ENCODE measurements at regions not wholly inside any gene's neighbourhood (a gene's known extent, or its start where the extent isn't known, plus 50 kb on each side); places are given as distances from the start of the nearest gene placed in this dataset.
"Not testable (repeated sequence)": the region's sequence is repeated elsewhere in the genome, so short reads cannot be mapped to it uniquely, and the experiment has no call there.

DNA sequence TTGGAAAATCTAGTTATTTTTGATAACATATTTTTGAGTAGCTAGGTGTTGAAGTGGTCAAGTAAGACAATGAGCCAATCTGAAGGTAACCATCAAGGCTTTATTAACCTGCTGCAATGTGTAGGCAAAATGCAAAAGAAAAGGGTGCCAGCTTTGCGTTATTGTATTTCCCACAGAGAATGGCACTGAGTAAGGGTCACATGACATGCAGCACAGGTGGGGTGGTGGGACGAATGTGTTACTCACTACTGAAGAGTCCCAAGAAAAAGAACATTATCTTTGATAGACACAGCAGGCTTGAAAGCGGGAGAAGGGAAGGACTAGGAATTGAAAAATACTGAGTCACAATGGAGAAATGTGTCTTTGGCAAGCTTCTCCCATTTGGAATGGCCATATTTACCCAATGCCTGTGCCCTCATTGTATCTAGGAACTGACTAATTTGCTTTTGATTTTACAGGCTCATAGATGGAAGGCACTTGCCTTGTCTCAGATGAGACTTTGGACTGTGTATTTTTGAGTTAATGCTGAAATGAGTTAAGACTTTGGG is 898.6 kb upstream of the POT1 start:
- no peak for DNase-seq

DNA sequence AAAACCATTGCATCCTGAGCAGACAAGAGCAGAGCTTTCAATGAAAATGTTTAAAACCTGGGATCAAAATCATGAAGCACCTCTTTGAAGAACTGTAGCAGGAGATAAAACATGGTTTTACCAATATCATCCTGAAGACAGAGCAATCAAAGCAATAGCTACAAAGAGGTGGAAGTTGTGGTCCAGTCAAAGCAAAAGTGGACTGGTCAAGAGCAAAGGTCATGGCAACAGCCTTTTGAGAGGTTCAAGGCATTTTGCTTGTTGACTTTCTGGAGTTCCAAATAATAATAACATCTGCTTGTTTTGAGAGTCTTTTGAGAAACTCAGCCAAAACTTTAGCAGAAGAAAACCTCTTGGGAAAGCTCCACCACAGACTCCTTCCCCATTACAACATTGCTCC is 893.9 kb upstream of the POT1 start:
- DNase-seq: no peak

DNA sequence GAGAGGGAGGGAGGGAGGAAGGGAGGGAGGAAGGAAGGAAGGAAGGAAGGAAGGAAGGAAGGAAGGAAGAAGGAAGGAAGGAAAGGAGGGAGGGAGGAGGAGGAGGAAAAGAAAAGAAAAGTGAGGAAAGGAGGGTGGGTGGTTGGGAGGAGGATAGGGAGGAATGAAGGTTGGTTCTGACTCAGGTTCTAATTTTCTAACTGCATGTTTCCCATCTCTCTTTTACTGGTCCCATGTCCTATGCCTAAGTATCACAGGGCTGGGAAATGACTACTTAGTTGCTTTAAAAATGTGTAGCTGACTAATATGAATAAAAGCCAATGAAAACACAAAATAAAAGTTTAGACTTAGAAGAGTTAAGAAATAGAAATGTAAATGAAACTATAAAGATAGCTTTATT is 890.9 kb upstream of the POT1 start:
- DNase-seq: no peak

DNA sequence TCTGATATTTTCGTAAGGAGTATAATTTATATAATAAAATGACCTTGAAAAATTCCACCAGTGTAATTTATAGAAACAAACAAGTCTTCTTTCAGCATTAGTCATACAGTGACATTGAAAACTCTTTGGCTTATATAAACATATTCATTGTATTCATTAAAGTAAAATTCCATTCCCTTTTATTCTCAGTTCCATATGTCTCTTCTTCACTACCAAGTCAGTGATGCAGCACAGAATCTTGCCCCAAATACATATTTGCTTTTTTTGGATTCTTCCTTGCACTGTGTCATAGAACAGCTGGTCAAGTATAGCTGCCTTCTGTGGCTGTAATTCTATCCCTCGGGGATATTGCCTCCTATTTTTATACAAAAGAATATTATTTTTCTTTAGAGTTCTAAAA is 884.5 kb upstream of the POT1 start:
- DNase-seq: no peak

DNA sequence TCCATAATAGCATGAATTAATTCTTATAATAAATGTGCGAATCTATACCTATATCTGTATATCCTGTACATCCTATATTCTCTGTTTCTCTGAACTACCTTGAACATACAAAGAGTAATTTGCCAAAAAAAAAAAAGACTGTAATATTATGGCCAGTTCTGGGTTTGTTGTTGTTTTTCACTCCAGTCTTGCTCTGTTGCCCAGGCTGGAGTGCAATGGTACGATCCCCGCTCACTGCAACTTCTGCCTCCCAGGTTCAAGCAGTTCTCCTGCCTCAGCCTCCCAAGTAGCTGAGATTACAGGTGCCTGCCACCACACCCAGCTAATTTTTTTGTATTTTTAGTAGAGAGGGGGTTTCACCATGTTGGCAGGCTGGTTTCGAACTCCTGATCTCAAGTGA is 876.9 kb upstream of the POT1 start:
- DNase-seq: not testable (repeated sequence)

DNA sequence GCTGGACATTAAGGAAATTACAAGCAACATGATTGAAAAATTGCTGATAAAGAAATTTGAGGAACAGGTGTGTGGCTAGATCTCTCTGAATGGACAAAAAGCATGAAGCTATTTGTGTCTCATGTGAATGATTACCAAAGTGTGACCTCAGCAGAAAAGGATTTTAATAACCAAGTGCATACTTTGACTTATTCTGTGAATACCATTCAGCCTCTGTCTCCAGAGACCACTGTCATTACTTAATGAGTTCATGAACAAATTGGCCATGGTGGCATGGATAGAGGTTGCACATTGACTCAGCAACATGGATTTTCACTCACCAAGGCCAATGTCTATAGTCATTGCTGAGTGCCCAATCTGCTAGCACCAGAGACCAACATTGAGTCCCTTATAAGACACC is 874.6 kb upstream of the POT1 start:
- DNase-seq: no peak

DNA sequence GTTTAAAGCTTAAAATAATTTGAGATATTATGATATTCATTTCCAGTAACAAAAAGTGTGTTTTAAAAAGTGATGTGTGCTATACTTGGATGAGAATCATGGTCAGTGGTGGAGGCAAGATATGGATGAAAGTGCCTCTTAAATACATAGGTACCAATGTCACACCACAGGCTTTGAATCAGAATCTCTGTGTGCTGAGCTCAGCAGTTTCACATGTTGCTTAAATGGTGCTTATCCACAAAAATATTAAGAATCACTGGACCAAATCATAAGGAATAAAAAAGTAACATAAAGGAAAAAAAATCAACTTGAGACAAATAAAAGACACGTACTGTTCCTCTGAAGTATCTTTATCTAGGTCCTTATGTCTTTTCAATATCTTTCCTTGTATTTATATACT is 850.5 kb upstream of the POT1 start:
- no peak for DNase-seq

DNA sequence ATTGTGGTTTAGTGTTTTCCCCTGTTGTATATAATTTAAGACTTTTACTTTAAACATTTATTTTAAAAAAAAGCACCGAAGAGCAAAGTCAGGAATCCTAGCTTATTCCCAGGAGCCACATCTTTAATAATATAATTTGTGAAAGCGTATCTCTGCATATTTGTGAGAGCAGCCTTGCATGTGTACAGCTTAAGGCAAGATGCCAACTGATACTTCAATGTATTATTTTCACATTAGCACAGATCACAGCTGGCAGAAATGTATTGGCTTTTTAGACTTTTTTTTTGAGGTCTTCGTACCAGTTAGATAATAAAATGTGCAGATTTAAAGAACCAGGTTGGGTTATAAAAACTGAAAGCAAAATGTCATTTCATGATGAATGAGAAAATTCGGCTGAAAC is 845.7 kb upstream of the POT1 start:
- DNase-seq: no peak

DNA sequence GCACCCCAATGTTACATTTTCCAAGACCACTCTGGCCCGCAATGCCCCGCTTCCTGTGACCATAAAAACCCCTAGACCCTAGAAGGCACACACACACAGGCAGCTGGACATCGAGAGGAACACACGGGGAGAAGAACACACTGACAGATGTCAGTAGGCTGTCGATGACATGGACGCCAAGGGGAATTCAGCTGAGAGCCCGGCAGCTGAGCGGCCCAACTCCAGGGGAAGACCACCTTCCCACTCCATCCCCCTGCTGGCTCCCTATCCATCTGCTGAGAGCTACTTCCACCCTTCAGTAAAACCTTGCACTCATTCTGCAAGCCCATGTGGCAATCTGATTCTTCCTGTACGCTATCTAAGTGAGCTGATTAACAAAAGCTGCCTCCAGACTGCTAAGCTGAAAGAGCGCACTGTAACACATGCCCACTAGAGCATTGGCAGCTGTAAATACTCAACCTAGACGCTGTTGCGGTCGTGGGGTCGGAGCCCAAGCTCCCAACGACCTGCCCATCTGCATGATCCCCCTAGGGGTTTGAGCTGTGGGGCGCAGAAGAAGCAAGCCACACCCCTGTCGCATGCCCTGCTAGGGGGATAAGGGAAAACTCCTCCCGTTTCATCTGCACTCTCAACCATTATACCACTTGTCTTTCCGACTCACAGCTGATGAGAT is 843.6 kb upstream of the POT1 start:
- no peak for DNase-seq

DNA sequence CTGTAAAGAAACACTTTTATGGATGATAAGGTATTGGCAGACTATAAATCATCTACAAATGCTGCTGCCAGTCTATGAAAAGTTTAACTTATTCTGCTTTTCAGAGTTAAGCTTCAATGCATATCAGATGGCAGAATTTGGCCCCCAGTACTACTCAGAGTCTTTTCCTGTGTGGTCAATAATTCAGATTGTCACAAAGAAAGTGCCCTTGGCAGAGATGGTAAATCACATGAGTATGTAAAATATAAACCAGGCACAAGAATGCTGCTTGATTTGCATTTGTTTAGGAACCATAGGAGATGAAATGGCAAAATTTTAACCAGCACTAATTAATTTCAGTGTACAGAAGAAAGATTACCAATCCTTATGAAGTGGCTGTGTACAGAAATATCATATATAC is 818.3 kb upstream of the POT1 start:
- DNase-seq: no peak

DNA sequence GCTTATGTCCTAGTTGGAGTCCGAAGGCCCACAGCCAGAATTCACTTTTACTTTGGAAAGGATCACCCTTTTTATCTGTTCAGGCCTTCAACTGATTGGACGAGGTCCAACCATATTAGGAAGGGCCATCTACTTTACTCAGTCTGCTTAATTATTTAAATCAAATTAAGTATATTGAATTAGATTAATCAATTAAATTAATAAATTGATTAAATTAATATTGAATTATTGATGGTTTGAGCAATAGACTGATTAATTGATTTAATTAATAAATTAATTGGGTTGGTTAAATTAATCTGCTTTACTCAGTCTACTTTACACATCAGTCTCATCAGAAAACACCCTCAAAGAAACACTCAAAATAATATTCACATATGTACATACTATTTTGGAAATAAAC is 816.9 kb upstream of the POT1 start:
- no peak for DNase-seq

DNA sequence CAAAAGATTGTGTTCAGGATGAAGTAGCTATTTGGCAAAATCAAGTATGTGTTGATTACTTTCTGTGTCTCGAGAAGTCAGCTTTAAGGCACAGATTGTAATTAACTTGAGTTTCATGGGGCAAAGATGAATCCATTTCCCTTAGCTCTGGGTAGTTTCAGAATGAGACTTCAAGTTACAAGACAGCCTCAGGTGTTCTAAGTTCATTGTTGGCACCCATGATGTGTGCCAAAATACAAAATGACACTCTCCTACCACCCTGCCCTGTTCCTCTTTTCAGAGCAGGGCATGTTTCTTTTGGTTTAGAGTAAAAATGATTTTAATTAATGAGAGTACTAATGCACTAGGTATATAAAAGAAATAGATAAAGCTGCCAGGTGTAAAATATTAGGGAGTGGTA is 797.6 kb upstream of the POT1 start:
- DNase-seq: no peak

DNA sequence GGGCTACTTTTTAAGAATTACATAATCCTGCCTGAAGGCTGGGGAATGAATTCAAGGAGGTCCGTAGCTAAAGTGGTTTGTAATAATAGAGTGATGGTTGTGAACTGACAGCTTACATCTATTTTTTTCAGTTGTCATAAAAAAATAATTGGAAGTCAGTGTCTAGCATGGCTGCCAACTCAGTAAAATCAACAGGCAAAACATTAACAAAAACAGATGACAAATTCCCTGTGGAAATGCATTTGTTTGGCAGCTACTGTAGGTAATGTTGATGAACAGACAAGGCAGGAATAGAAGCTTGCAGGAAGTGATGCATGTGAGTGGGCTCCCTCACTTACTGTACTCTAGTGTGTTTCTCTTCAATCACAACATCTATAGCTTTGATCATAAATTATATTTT is 766.0 kb upstream of the POT1 start:
- no peak for DNase-seq

DNA sequence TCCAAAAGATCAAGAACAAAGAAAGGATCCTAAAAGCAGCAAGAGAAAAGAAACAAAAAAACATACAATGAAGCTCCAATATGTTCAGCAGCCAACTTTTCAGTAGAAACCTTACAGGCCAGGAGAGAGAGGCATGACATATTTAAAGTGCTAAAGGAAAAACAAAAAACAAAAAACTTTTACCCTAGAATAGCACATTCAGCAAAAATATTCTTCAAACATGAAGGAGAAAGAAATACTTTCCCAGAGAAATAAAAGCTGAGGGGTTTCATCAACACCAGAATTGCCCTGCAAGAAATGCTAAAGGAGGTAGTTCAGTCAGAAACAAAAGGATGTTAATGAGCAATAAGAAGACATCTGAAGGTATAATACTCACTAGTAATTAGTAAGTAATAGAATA is 753.5 kb upstream of the POT1 start:
- DNase-seq: no peak

DNA sequence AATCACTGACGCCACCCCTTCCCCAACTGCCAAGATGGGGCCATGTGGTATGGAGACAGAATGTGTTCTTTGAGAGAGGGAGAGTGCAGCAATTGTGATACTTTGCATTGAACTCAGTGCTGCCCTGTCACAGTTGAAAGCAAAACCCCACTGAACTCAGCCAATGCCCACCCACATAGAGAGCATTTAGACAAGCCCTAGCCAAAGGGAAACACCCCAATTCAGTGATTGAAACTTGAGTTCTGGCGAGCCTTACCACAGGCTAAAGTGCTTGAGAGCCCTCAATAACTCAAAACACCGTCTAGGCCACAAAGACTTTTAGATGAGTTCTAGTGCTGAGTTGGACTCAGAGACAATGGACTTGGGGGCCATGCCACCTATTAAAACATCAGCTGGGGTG is 751.9 kb upstream of the POT1 start:
- no peak for DNase-seq

DNA sequence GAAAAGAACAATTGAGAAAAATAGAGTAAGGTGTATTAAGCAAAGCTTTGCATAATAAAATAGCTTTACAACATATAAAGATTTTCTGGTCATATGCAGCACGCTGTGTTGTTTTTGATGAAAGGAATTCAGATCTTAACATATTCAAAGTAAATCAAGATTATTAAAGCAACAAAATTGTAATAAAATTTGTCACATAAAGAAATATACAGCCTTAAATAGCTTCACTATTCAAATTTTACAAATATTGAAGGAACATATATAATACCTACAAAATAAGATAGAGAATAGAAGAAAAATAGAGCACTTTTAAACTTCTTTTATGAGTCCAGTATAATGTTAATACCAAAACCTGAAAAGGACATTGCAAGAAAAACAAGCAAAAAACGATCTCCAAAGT is 749.1 kb upstream of the POT1 start:
- no peak for DNase-seq

DNA sequence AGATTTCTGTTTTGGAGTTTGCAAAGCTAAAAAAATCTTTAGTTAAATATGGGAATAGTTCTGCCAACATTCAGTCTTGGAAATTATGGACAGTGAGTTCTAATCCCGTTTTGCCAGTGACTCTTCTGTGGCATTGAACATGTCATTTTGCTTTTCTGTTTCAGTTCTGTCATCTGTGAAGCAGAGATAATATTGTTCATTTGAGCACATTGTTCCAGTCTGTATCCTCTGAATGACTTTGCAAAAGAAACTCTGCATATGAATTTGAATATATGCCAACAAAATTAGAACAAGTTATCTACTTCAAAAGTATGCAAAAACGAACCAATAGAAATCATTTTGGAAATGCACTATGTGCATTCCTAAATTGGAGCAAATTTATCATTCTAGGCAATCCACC is 746.0 kb upstream of the POT1 start:
- no peak for DNase-seq

DNA sequence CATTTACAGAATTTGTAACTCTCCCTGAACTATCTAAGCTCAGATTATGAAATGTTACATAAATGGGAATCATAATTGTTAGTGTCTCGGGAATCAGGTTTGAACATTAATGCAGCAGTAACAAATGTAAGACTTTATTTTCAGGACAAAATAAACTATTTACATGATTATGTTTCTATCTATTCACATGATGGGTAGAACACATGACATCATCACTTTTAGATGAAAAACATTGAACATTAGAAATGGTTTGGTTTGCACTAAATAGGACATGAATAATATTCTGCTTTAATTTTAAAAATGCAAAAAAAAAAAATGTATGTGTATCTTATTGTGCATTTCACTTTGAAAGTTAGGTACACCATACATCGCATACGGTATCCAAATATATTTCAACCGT is 745.5 kb upstream of the POT1 start:
- no peak for DNase-seq

DNA sequence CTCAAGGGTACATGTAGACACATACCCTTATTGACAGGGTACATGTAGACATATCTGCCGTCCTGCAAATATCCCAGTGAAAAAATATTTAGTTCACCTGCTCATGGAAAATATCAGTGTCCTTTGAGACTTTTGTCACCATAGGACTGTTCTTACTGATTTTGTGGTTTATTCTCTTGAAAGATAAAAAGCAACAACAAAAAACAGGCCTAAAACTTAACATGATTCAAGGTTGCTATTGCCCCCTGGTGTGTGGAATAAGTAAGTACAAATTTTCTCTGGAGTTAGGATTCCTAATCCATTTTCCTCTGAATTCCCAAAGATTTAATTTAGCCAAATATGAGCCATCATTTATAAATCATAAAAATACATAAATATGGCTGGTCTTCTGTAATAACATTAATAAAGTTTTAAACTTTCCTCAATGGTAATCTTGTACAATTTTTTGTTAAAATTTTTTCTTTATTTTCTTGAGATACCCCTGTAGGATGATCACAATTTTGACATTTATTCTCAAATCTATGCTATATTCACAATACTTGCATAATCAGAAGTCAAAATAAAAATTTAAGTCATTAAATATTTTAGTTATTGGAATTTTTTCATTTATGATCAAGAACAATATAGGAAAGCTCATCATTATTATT is 741.4 kb upstream of the POT1 start:
- DNase-seq: no peak

DNA sequence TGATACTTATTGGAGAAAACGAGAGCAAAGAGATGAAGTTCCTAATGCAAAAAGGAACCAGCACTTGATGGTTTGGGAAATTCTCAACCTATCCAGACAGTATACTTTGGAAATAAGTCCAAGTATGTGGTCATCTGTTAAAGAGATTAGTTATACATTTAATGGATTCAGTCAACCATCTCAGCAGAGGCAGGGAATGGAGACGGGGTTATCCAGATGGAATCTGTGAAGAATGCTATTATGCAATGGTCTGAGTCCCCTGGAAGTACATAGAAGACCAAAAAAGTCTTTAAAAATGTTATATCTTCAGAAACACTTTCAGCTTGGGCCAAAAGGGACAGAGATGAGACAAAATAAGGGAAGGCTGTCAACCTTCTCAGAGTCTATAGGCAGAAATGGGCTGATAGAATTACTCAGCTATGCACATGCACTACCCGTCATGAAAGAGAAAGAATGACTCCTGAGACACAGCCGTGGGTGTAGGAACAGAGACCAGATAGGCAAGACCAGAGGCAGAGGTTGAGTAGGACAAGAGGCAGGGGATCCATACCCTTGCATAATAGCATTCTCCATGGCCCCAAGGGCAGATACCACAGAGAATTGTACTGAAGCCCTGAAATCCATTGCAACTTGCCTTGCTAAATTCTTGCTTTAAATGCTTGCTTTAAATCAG is 738.8 kb upstream of the POT1 start:
- no peak for DNase-seq

DNA sequence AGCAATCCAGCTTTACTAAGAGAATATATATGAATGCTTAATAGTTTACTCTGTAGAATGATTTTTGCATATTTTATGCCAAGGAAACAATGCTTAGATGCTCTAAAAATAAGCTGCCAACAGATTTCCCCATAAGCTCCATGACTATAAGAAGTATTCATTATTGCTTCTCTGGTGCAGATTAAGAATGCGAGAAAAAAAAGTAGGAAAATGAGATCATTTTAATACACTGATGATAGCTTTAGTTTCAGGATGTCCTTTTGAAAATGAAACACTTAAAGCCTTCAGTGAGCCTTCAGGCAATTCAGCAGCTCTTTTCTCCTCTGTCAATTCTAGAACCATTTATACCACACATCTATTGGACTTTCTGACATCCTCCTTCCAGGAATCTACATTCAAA is 735.0 kb upstream of the POT1 start:
- DNase-seq: no peak

DNA sequence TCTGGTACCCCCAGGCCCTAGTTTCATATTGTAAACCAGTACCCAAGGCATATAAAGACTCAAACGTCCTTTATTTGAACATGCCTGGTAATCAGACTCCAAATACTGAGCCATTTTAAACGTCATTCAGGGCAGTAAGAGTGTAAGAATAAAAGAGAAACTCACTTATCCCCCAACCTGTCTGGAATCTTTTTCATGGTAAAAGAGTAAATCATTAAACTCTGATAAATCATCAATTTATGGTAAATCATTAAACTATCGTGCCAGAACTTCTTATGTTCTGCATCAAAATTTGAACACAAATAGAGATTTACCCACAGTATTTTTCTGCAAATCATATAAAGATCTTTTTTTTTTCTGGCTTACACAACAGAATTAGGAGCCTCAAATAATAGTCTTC is 734.3 kb upstream of the POT1 start:
- DNase-seq: no peak

DNA sequence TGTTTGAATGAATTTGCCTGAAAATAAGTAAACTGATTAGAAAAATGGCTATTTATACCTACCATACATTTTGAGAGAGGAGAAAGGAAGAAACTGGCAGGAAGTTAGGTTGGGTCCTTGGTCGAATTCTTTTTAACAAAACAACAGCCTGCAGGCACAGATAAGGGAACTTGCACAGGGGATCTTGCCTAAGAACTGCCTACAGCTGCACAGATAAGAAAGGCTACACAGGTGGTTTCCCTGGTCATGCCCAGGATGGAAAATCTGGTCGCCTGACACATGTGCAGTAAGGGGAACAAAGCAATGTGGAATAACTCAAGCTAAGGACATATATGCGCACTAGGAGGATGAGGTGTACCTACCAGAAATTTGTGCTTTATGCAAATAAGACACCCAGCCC is 732.1 kb upstream of the POT1 start:
- no peak for DNase-seq

DNA sequence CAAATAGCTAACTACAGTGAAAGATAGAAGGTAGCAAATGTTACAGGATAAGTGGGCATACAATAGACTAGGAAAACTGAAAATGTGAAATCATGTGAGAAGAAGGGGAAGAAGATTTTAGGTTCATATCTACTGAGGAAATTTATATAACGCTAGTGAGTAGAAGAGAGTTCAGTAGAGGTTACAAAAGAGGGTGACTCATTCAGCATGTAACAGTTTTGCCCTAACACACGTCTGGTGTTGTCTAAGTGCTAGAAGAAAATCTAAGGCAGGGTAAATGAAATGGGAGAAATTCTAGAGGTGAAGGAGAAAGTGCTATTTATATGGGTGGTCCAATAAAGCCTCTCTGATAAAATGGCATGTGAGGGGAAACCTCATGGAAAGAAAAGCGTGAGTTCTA is 731.4 kb upstream of the POT1 start:
- no peak for DNase-seq

Measured in right hindlimb (tissue), 1 donor.